NCI-H748 (cell line): ENCODE measurements at regions not wholly inside any gene's neighbourhood (a gene's known extent, or its start where the extent isn't known, plus 50 kb on each side); places are given as distances from the start of the nearest gene placed in this dataset.

Source experiments
- DNase-seq: peaks from one replicate; lab custom pipeline; 2025; ENCODE audit not compliant: unreplicated experiment; lab: John Stamatoyannopoulos, UW

GRCh38 chr4:179855469-179855868, 2387.7 kb upstream of the TENM3 start:
- no peak for DNase-seq

- no peak for DNase-seq
Measured at GRCh38 chr4:179858221-179858620, 2385.0 kb upstream of the TENM3 start.

- DNase-seq: peak; percentile 84
Measured at GRCh38 chr4:179867300-179867878, 2375.8 kb upstream of the TENM3 start.

GRCh38 chr4:179871726-179872125, 2371.5 kb upstream of the TENM3 start:
- DNase-seq: no peak

GRCh38 chr4:179872755-179873154, 2370.4 kb upstream of the TENM3 start:
- DNase-seq: no peak

- DNase-seq: no peak
Measured at GRCh38 chr4:179880756-179881155, 2362.4 kb upstream of the TENM3 start.

- no peak for DNase-seq
Measured at GRCh38 chr4:179894066-179894778, 2349.0 kb upstream of the TENM3 start.

GRCh38 chr4:179919587-179919986, 2323.6 kb upstream of the TENM3 start:
- no peak for DNase-seq

- DNase-seq: no peak
Measured at GRCh38 chr4:179927473-179927872, 2315.7 kb upstream of the TENM3 start.

- no peak for DNase-seq
Measured at GRCh38 chr4:179941911-179942310, 2301.3 kb upstream of the TENM3 start.

- no peak for DNase-seq
Measured at GRCh38 chr4:179976777-179977176, 2266.4 kb upstream of the TENM3 start.

GRCh38 chr4:179977378-179977777, 2265.8 kb upstream of the TENM3 start:
- DNase-seq: no peak

- no peak for DNase-seq
Measured at GRCh38 chr4:179981161-179981560, 2262.0 kb upstream of the TENM3 start.

- DNase-seq: no peak
Measured at GRCh38 chr4:179989975-179990374, 2253.2 kb upstream of the TENM3 start.

- DNase-seq: no peak
Measured at GRCh38 chr4:180009316-180009715, 2233.9 kb upstream of the TENM3 start.

- DNase-seq: peak; percentile 55
Measured at GRCh38 chr4:180028682-180029081, 2214.5 kb upstream of the TENM3 start.

- no peak for DNase-seq
Measured at GRCh38 chr4:180031330-180031729, 2211.9 kb upstream of the TENM3 start.

- no peak for DNase-seq
Measured at GRCh38 chr4:180041576-180041975, 2201.6 kb upstream of the TENM3 start.

- DNase-seq: peak; percentile 19
Measured at GRCh38 chr4:180052629-180053028, 2190.6 kb upstream of the TENM3 start.

GRCh38 chr4:180054291-180054690, 2188.9 kb upstream of the TENM3 start:
- no peak for DNase-seq

GRCh38 chr4:180057299-180057721, 2185.9 kb upstream of the TENM3 start:
- peak; percentile 44 for DNase-seq

- DNase-seq: peak; percentile 64
Measured at GRCh38 chr4:180057891-180058671, 2185.1 kb upstream of the TENM3 start.
